ENCODE measurements at regions not wholly inside any gene's neighbourhood (a gene's known extent, or its start where the extent isn't known, plus 50 kb on each side); places are given as distances from the start of the nearest gene placed in this dataset.

- WGBS (ENCODE audit: low lambda C conversion rate), result 0% methylated on average over 5 of the region's 5 CpGs
- in situ Hi-C loops (cut with HindIII; ENCODE audit: extremely low pct_ligation_motif_present, low pct_unique_long_range_greater_than_20kb), result loop anchor here (10.0 kb wide), 1 partner anchor 184 kb away; the partner anchor contains the start of gene GATA6
- peak overlapping the region; percentile 67 for H3K4me2 ChIP-seq (ENCODE audit: low read depth, low read length)
- peaks cover 40% of the 10 kb centered on the region for H3K4me1 ChIP-seq (ENCODE audit: insufficient read depth, low read length)
- intact Hi-C loops (cut with micrococcal nuclease; ENCODE audit: unreplicated experiment), result loop anchor here (10.0 kb wide), 1 partner anchor 54 kb away; no protein-coding TSS in a partner anchor
- H3K27me3 ChIP-seq (ENCODE audit: control insufficient read depth in 1 of 2, insufficient read depth in 2 of 2, low read length in 2 of 2), result no peaks in the 10 kb centered on the region
- no peaks in the 10 kb centered on the region for H3K79me2 ChIP-seq (ENCODE audit: insufficient read depth, low read length)
- H3K36me3 ChIP-seq (replicated peaks in 1 of 2; ENCODE audit: control insufficient read depth in 1 of 2, insufficient read depth in 2 of 2, low read length in 2 of 2), result no peaks in the 10 kb centered on the region
- no TSS peak for BruUV-seq (replicated peaks)
- POLR2A ChIA-PET, result interaction anchor here (0.9 to 1.5 kb wide), 6 partner anchors 16 to 214 kb away, joined by 3 to 7 read pairs (median 5); partner anchors contain the start of gene GATA6
- H4K20me1 ChIP-seq (ENCODE audit: insufficient read depth, low read length), result no peaks in the 10 kb centered on the region
- H3K9ac ChIP-seq (ENCODE audit: insufficient read depth, low read depth, low read length), result no peak overlapping the region
- peak overlapping the region in 1 of 3 experiments; percentile 3; a peak in 1 of 6 replicates for H3K4me3 ChIP-seq (replicated peaks in 1 of 3; ENCODE audit: insufficient read depth in 1 of 3, low read depth in 2 of 3, low read length in 3 of 3)
- ATAC-seq, result peak; percentile 98
- peak; percentile 97 for DNase-seq (ENCODE audit: low spot score)
- CTCF ChIA-PET (ENCODE audit: low intra/inter-chr PET ratio, low total read pairs), result no interaction called here
- peak; percentile 97 for FAIRE-seq
- no peaks in the 10 kb centered on the region for H3K9me3 ChIP-seq (ENCODE audit: low read length)
- no peak overlapping the region for H3K27ac ChIP-seq (ENCODE audit: extremely low read length, insufficient read depth, low read length)
- no peak overlapping the region for H2AFZ ChIP-seq (ENCODE audit: low read length)
- peak; percentile 18; the same call in 1 of the 2 replicates for TF ChIP-seq CTCF (CRISPR knock-in tag; IDR thresholded peaks at IDR 0.05)
- TF ChIP-seq RELA (CRISPR knock-in tag; IDR thresholded peaks at IDR 0.05), result no peak
- TF ChIP-seq ZNF672 (CRISPR knock-in tag; IDR thresholded peaks at IDR 0.05), result no peak
- TF ChIP-seq HOXD1 (CRISPR knock-in tag; IDR thresholded peaks at IDR 0.05), result 0 out of 2 replicates have a peak, but pooled peaks have one; percentile 47
- no peak for TF ChIP-seq ZNF264 (CRISPR knock-in tag; IDR thresholded peaks at IDR 0.05)
- TF ChIP-seq GPBP1L1 (CRISPR knock-in tag; IDR thresholded peaks at IDR 0.05), result no peak
- no peak for TF ChIP-seq DR1 (CRISPR knock-in tag; IDR thresholded peaks at IDR 0.05)
- TF ChIP-seq ZNF318 (CRISPR knock-in tag; IDR thresholded peaks at IDR 0.05), result no peak
- no peak for TF ChIP-seq ARNT (IDR thresholded peaks at IDR 0.05)
- no peak for TF ChIP-seq ZNF616 (CRISPR knock-in tag; IDR thresholded peaks at IDR 0.05; ENCODE audit: low read depth)
- no peak for TF ChIP-seq MTF1 (CRISPR knock-in tag; IDR thresholded peaks at IDR 0.05)
- peak; percentile 52; the same call in 1 of the 2 replicates for TF ChIP-seq ZBTB37 (CRISPR knock-in tag; IDR thresholded peaks at IDR 0.05)
- TF ChIP-seq TARDBP (CRISPR knock-in tag; IDR thresholded peaks at IDR 0.05), result no peak; the same call in 1 of the 2 replicates
Observed at GRCh38 chr18:21980744-21981143, 188.6 kb upstream of the GATA6 start.
